GM19328 (cell line): ENCODE measurements at regions not wholly inside any gene's neighbourhood (a gene's known extent, or its start where the extent isn't known, plus 50 kb on each side); places are given as distances from the start of the nearest gene placed in this dataset.

Experiments
- ATAC-seq: cut with Tn5 transposase; IDR thresholded peaks from one replicate; pipeline ENCODE4 v1.9.1; 2021; ENCODE audit warnings: mild to moderate bottlenecking, moderate library complexity; ENCODE audit not compliant: unreplicated experiment

DNA sequence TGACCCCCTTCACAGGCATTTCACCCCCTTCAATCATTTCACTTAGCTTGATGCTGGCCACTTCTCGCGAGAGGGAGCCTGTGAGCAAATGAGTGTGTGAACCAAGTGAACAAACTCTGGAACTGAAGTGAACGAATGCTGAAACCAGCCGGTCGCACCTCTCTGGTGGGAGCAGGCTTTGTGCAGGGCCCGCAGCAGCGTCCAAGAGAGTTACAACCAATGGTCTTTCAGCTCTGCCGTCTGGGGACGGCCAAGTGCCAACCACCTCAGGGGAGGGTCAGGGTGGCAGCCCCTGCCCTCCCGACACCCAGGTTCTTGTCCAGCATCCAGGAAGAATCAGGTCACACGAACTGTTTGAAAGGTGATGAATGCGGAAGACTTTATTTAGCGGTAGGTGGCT, 764.0 kb downstream of the SUCLG1 start:
- no peak for ATAC-seq

DNA sequence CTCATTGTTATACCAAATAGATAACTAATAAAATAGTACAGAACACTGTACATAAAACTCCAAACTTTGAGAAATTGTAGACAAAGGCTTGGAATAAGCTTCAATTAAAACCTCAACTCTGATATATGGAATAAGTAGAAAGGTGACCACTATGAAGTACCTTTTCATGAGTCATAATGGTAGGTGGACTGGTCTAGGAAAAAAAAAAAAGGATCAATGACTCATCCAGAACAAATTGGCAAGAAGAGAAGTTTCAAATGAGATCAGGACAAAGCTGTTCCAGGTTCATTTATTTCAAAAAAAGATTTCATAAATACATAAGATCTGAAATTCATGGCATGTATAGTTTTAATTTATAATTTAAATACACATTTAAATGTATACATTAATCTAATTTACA, 769.7 kb downstream of the SUCLG1 start:
- no peak for ATAC-seq

GRCh38 chr2:83686863-83687262, 772.2 kb downstream of the SUCLG1 start:
- no peak for ATAC-seq

- ATAC-seq: no peak
Observed at GRCh38 chr2:83674050-83674449, 785.0 kb downstream of the SUCLG1 start.

DNA sequence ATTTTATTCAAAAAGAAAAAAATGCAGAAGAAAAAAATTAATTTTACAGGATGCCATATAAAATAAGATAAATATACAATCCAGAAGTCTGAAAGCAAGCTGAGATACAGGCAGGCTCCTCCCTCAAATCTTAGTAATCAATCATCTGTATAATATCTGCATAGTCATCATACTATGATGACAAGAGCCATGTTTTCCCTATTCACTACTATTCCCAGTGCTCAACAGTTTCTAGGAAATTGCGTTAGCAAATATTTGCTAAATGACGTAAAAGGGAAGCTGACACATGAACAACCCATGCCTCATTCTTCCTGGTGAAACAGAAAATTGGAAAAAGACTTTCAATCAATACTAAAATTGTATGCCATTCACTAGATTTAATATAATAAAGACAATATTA, 793.2 kb downstream of the SUCLG1 start:
- ATAC-seq: no peak

GRCh38 chr2:83665154-83665553, 793.9 kb downstream of the SUCLG1 start:
- ATAC-seq: no peak

- ATAC-seq: no peak
Observed at GRCh38 chr2:83661711-83662110, 797.4 kb downstream of the SUCLG1 start.

DNA sequence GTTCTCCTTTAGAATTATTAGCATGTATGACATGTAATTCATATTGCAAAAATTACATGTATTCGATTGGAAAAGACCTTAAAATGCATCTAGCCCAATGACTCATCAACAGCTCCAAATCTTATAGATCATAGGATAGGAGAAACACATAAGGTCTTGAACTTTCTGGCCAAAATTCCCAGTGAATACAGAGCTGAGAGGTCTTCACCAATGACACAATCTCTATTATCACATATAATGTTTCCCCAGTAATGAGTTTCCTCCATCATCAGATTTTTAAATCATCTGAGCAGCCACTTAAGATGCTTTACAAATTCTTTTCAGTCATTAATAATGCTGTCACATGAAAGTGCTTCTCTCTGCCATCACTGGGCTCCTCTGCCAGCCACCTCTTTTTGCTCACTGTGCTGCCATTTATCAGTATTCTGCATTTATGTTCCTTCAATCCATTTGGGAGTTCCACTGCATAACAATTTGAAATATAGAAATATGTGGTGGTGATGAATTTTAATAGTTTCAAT, 804.9 kb downstream of the SUCLG1 start:
- ATAC-seq: no peak

DNA sequence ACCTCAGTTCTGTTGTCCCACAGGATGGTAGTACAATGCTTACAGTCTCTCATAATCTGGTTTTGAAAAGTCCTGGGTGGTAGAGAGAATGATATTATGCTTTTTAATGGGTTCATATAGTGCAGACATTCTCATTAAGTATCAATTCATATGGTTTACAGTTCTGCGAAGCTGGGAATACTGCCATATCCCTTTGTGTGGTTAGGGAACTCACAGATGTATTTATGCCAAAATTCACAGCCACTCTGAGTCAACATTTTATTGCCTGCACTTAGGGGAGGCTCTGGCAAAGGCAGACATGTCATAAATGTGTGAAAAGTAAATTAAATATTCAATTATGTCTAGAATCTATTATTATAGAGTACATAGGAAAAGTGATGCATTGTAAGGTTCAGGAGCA, 808.2 kb downstream of the SUCLG1 start:
- ATAC-seq: no peak

- ATAC-seq: no peak
Observed at GRCh38 chr2:83650161-83650560, 808.9 kb downstream of the SUCLG1 start.

- ATAC-seq: no peak
Observed at GRCh38 chr2:83640506-83640905, 818.6 kb downstream of the SUCLG1 start.

- no peak for ATAC-seq
Observed at GRCh38 chr2:83633423-83633822, 825.7 kb downstream of the SUCLG1 start.

DNA sequence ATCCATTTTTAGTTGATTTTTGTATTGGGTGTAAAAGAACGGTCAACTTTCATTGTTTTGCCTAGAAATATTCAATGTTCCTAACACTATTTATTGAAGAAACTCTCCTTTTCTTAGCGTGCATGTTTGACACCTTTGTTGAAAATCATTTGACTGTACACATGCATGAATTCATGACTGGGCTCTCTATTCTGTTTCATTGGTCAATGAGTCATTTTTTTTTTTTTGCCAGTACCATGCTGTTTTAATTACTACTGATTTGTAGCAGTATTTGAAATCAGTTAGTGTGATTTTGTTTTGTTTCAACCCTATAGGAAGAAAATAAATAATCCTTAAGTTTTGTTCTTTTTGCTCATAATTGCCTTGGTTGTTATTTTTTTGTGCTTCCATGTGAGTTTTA, 828.7 kb downstream of the SUCLG1 start:
- no peak for ATAC-seq

GRCh38 chr2:83615511-83615910, 843.6 kb downstream of the SUCLG1 start:
- no peak for ATAC-seq

DNA sequence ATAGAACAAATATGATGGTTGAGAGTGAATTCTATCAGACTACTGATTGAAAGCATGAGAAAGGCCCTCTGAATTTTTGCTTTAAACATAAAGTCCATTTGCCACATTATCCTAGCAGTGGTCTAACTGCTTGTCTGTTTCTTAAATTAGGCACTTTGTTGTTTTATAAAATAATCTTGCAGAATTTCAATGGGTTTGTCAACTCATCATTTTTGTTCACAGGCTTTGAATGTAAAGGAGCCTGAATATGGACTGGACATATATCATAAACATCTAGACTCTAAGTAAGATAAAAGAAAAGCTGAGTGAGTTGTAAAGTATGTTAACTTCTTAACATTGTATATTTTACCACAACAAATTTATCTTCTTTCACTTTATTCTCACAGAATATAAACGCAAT, 845.9 kb downstream of the SUCLG1 start:
- no peak for ATAC-seq

GRCh38 chr2:83602753-83603152, 856.3 kb downstream of the SUCLG1 start:
- no peak for ATAC-seq

GRCh38 chr2:83596592-83597282, 862.3 kb downstream of the SUCLG1 start:
- no peak for ATAC-seq

- no peak for ATAC-seq
Observed at GRCh38 chr2:83595926-83596325, 863.2 kb downstream of the SUCLG1 start.

GRCh38 chr2:83595121-83595690, 863.9 kb downstream of the SUCLG1 start:
- ATAC-seq: no peak

GRCh38 chr2:83594241-83595120, 864.6 kb downstream of the SUCLG1 start:
- no peak for ATAC-seq

DNA sequence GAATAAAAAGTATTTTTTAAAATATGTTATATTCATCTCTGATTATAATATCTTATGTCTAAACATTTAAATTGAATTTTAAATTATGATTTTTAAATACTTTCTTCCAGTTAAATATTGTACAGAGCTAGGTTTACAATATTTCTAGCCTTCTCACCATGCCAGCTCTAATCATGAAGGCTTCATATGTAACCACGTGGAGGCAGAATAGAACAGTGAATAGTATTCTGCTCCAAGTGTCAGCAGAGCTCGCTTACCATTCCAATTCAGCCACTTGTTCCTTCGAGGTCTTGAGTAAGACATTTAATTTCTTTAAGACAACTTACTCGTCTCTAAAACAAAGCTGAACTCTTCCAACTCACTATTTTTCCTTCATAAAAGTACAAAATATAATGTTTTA, 871.8 kb downstream of the SUCLG1 start:
- ATAC-seq: no peak

DNA sequence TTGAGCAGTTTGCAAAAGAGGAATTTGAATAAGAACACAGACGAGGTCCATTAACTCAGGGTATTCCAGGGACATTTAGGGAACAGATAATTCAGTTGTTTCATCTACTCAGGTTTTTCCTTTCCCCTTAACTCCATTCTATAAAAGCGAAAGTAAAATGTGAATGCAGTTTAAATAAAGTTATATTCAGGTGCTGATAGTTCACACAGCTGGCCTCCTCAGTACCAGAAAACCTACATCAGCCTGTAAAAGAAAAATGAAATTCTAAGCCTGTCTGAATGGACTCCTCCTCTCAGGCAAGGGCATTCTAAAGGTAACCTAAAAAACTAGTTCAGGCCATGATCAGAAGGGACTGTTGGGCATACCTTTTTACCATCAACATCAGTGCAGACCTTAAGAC, 873.8 kb downstream of the SUCLG1 start:
- ATAC-seq: no peak
